SK-N-SH (cell line): ENCODE measurements at regions not wholly inside any gene's neighbourhood (a gene's known extent, or its start where the extent isn't known, plus 50 kb on each side); places are given as distances from the start of the nearest gene placed in this dataset.
A peak's percentile ranks its signal among the peaks of the same experiment; 100 is the strongest.

ENCODE experiments used
- CTCF ChIA-PET: fragments of 300-600, 350-600 bp; formaldehyde crosslinking; extraction: SDS; loops from one replicate; lab custom pipeline; 2021; lab: Yijun Ruan, JAX
- POLR2A ChIA-PET: fragments of 350-600 bp; sonication (Branson Sonifier 250); formaldehyde crosslinking; extraction: SDS; loops from one replicate; lab custom pipeline; 2020; ENCODE audit warnings: antibody characterized with exemption, inconsistent platforms; lab: Yijun Ruan, JAX
- DNase-seq: peaks from one replicate; pipeline ENCODE4 v3.0.0; 2012
- H2AFZ ChIP-seq: fragments of 200-600 bp; sonication (generic); 2 replicates; pipeline ENCODE4 v1.8.1; 2016; ENCODE audit warnings: antibody characterized with exemption, mild to moderate bottlenecking, low read depth
- H3F3A ChIP-seq: fragments of 200-600 bp; sonication (generic); replicated peaks from 2 replicates; pipeline ENCODE3; 2016; ENCODE audit warnings: antibody characterized with exemption, mild to moderate bottlenecking; ENCODE audit not compliant: insufficient read depth
- H3K27ac ChIP-seq, 2 experiments: fragments of 200-500 bp in 1 of 2; fragments of 200-600 bp in 1 of 2; sonication (Bioruptor generic) in 1 of 2; sonication (generic), shearing (Covaris generic) in 1 of 2; 2 replicates each; pipeline versions ENCODE4 v1.5.1 to v1.6.1; 2014 to 2016; ENCODE audit warnings: low read depth in 2 of 2, inconsistent platforms in 1 of 2, low read length in 1 of 2, mild to moderate bottlenecking in 1 of 2, mixed read lengths in 1 of 2
- H3K27me3 ChIP-seq: fragments of 200-600 bp; sonication (generic), shearing (Covaris generic); 2 replicates; pipeline ENCODE4 v1.6.1; 2016; ENCODE audit warnings: mixed run types; ENCODE audit not compliant: insufficient read depth
- H3K36me3 ChIP-seq, 2 experiments: fragments of 200-500 bp in 1 of 2; fragments of 200-600 bp in 1 of 2; sonication (Bioruptor generic) in 1 of 2; sonication (generic) in 1 of 2; replicated peaks in 1 of 2; 2 replicates each; pipeline versions ENCODE3 to v1.5.1; 2014 to 2016; ENCODE audit warnings: low read length in 1 of 2, mild to moderate bottlenecking in 1 of 2; ENCODE audit not compliant: insufficient read depth in 2 of 2, control insufficient read depth in 1 of 2
- H3K4me1 ChIP-seq, 2 experiments: fragments of 200-500 bp in 1 of 2; fragments of 200-600 bp in 1 of 2; sonication (Bioruptor generic) in 1 of 2; sonication (generic), shearing (Covaris generic) in 1 of 2; 2 replicates each; pipeline versions ENCODE4 v1.5.1 to v1.6.1; 2014 to 2016; ENCODE audit warnings: low read depth in 1 of 2, low read length in 1 of 2, mixed run types in 1 of 2; ENCODE audit not compliant: insufficient read depth in 2 of 2, control insufficient read depth in 1 of 2
- H3K4me2 ChIP-seq: fragments of 200-600 bp; sonication (generic), shearing (Covaris generic); 2 replicates; pipeline ENCODE4 v1.6.1; 2017; ENCODE audit warnings: mixed run types
- H3K4me3 ChIP-seq, 2 experiments: fragments of 200-500 bp in 1 of 2; fragments of 200-600 bp in 1 of 2; sonication (Bioruptor generic) in 1 of 2; sonication (generic), shearing (Covaris generic) in 1 of 2; 2 replicates each; pipeline versions ENCODE4 v1.5.1 to v1.8.1; 2014 to 2016; ENCODE audit warnings: low read depth in 2 of 2, inconsistent platforms in 1 of 2, low read length in 1 of 2, mild to moderate bottlenecking in 1 of 2, mixed read lengths in 1 of 2, moderate library complexity in 1 of 2
- H3K79me2 ChIP-seq: fragments of 200-600 bp; sonication (generic); 2 replicates; pipeline ENCODE4 v1.8.1; 2017; ENCODE audit warnings: mild to moderate bottlenecking; ENCODE audit not compliant: insufficient read depth
- H3K9ac ChIP-seq: fragments of 200-600 bp; sonication (generic); 2 replicates; pipeline ENCODE4 v1.6.1; 2017; ENCODE audit warnings: mixed run types
- H3K9me2 ChIP-seq: fragments of 200-600 bp; sonication (generic); 2 replicates; pipeline ENCODE4 v1.6.1; 2017; ENCODE audit warnings: mixed run types
- H3K9me3 ChIP-seq: fragments of 200-600 bp; sonication (generic); 2 replicates; pipeline ENCODE4 v1.6.1; 2017; ENCODE audit warnings: mixed run types, mild to moderate bottlenecking, moderate library complexity
- H4K20me1 ChIP-seq: fragments of 200-600 bp; sonication (generic); 2 replicates; pipeline ENCODE4 v1.6.1; 2017; ENCODE audit warnings: mild to moderate bottlenecking, mixed run types; ENCODE audit not compliant: insufficient read depth
- CHD2 ChIP-seq: fragments of 150-350 bp; IDR thresholded peaks from 2 replicates; pipeline ENCODE4 v1.6.1; 2018; ENCODE audit warnings: low read length; ENCODE audit not compliant: partially characterized antibody
- FOXM1 ChIP-seq: IDR thresholded peaks from 2 replicates; pipeline ENCODE4 v1.4.0; 2012; ENCODE audit warnings: low read depth, mild to moderate bottlenecking
- GABPA ChIP-seq: IDR thresholded peaks from 2 replicates; pipeline ENCODE4 v1.4.0; 2012; ENCODE audit warnings: low read depth, mild to moderate bottlenecking
- IRF3 ChIP-seq: fragments of 150-350 bp; IDR thresholded peaks from 2 replicates; pipeline ENCODE4 v1.6.1; 2016; ENCODE audit warnings: mild to moderate bottlenecking, low read depth, low read length
- JUND ChIP-seq: IDR thresholded peaks from 2 replicates; pipeline ENCODE4 v1.4.0; 2012
- MEF2A ChIP-seq: IDR thresholded peaks from 2 replicates; pipeline ENCODE4 v1.4.0; 2012; ENCODE audit warnings: low read depth, borderline replicate concordance
- NFIC ChIP-seq: IDR thresholded peaks from 2 replicates; pipeline ENCODE4 v1.4.0; 2012; ENCODE audit warnings: borderline replicate concordance
- PBX3 ChIP-seq: IDR thresholded peaks from 2 replicates; pipeline ENCODE4; 2012
- POLR2AphosphoS5 ChIP-seq: IDR thresholded peaks from 2 replicates; pipeline ENCODE4 v1.6.1; 2012; ENCODE audit warnings: low read depth, low read length
- RCOR1 ChIP-seq: fragments of 150-350 bp; IDR thresholded peaks from 2 replicates; pipeline ENCODE4 v1.6.1; 2017; ENCODE audit warnings: antibody characterized with exemption, low read length
- SMC3 ChIP-seq: IDR thresholded peaks from 2 replicates; pipeline ENCODE4 v1.6.1; 2012; ENCODE audit warnings: low read depth, low read length, improper control_type of control experiment
- TAF1 ChIP-seq: IDR thresholded peaks from 2 replicates; pipeline ENCODE4 v1.6.1; 2012; ENCODE audit warnings: low read depth, mild to moderate bottlenecking, low read length, moderate library complexity, borderline replicate concordance
- TEAD4 ChIP-seq: IDR thresholded peaks from 2 replicates; pipeline ENCODE4 v1.4.0; 2012; ENCODE audit warnings: mild to moderate bottlenecking, borderline replicate concordance; ENCODE audit not compliant: insufficient read depth
- YY1 ChIP-seq: IDR thresholded peaks from 2 replicates; pipeline ENCODE4 v1.4.0; 2012; ENCODE audit warnings: low read depth, mild to moderate bottlenecking
- WGBS: methylation state at CpG from one replicate; pipeline ENCODE4 v1.1.6; 2017; ENCODE audit warnings: low lambda C conversion rate; 5-methylcytosine and 5-hydroxymethylcytosine counted together
- TF ChIP-seq, protein P1 (sequence below): fragments of 200-600 bp; sonication (generic); IDR thresholded peaks from 2 replicates; pipeline ENCODE4 v1.6.1; 2017; ENCODE audit warnings: antibody characterized with exemption, mild to moderate bottlenecking, moderate library complexity
- TF ChIP-seq, protein P2 (sequence below): IDR thresholded peaks from 2 replicates; pipeline ENCODE4 v1.4.0; 2012; ENCODE audit warnings: low read depth
- TF ChIP-seq, protein P3 (sequence below): fragments of 150-350 bp; IDR thresholded peaks from 2 replicates; pipeline ENCODE4 v1.6.1; 2017; ENCODE audit warnings: antibody characterized with exemption, low read length, low read depth, borderline replicate concordance

GRCh38 chr4:132592340-132592739 is 556.8 kb upstream of the PCDH10 start:
- TF ChIP-seq IRF3, result no peak
- TF ChIP-seq, protein P1, sequence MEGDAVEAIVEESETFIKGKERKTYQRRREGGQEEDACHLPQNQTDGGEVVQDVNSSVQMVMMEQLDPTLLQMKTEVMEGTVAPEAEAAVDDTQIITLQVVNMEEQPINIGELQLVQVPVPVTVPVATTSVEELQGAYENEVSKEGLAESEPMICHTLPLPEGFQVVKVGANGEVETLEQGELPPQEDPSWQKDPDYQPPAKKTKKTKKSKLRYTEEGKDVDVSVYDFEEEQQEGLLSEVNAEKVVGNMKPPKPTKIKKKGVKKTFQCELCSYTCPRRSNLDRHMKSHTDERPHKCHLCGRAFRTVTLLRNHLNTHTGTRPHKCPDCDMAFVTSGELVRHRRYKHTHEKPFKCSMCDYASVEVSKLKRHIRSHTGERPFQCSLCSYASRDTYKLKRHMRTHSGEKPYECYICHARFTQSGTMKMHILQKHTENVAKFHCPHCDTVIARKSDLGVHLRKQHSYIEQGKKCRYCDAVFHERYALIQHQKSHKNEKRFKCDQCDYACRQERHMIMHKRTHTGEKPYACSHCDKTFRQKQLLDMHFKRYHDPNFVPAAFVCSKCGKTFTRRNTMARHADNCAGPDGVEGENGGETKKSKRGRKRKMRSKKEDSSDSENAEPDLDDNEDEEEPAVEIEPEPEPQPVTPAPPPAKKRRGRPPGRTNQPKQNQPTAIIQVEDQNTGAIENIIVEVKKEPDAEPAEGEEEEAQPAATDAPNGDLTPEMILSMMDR, result 0 out of 2 replicates have a peak, but pooled peaks have one; percentile 20
- WGBS, result 5% methylated on average over 13 of the region's 13 CpGs
- POLR2A ChIA-PET, result no interaction called here
- no peak overlapping the region; the same call in 1 of the 2 replicates for H3K4me2 ChIP-seq
- H3K4me3 ChIP-seq, result no peak overlapping the region
- H3F3A ChIP-seq, result no peaks in the 10 kb centered on the region
- no peaks in the 10 kb centered on the region for H3K4me1 ChIP-seq
- H3K27ac ChIP-seq, result no peak overlapping the region
- H3K9me3 ChIP-seq, result no peaks in the 10 kb centered on the region
- DNase-seq, result peak; percentile 2
- H2AFZ ChIP-seq, result no peak overlapping the region
- no peak overlapping the region for H3K9ac ChIP-seq
- CTCF ChIA-PET, result interaction anchor here (1.4 kb wide), 1 partner anchor 21 kb away, joined by 3 read pairs; no protein-coding TSS in a partner anchor
- H4K20me1 ChIP-seq, result no peaks in the 10 kb centered on the region
- no peaks in the 10 kb centered on the region for H3K36me3 ChIP-seq
- no peaks in the 10 kb centered on the region for H3K79me2 ChIP-seq
- H3K9me2 ChIP-seq, result no peaks in the 10 kb centered on the region
- H3K27me3 ChIP-seq, result no peaks in the 10 kb centered on the region

DNA sequence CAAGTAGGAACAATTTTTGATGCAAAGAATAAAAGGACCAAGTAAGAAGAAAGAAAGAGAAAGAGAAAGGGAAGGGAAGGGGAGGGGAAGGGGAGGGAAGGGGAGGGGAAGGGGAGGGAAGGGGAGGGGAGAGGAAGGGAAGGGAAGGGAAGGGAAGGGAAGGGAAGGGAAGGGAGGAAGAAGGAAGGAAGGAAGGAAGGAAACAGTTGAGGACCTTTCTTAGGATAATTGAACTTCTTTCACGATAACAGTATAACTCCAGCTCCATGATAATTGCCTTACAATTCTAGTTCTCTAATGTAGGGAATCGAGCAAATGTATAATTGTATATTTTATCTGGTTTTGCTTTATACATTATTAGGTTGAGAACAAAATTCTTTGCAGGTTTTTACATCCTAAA is 556.2 kb upstream of the PCDH10 start:
- Histone ChIP-seq H3K4me3 (no peak overlapping the region), H3K36me3 (no peaks in the 10 kb centered on the region), H3F3A (no peaks in the 10 kb centered on the region), H3K27me3 (no peaks in the 10 kb centered on the region), H3K4me1 (no peaks in the 10 kb centered on the region), H4K20me1 (no peaks in the 10 kb centered on the region), H3K79me2 (no peaks in the 10 kb centered on the region), H3K9ac (no peak overlapping the region), H2AFZ (no peak overlapping the region), H3K27ac (no peak overlapping the region), H3K9me3 (no peaks in the 10 kb centered on the region), H3K9me2 (no peaks in the 10 kb centered on the region), H3K4me2 (no peak overlapping the region; the same call in 1 of the 2 replicates)
- ChIA-PET POLR2A (no interaction called here), CTCF (interaction anchor here (1.4 kb wide), 1 partner anchor 21 kb away, joined by 3 read pairs; no protein-coding TSS in a partner anchor)
- DNase-seq, result no peak
- no peak for TF ChIP-seq POLR2AphosphoS5
- TF ChIP-seq TEAD4, result no peak
- no peak for TF ChIP-seq NFIC
- TF ChIP-seq, protein P2, sequence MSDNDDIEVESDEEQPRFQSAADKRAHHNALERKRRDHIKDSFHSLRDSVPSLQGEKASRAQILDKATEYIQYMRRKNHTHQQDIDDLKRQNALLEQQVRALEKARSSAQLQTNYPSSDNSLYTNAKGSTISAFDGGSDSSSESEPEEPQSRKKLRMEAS, result no peak
- TF ChIP-seq SMC3, result no peak
- TF ChIP-seq, protein P3, sequence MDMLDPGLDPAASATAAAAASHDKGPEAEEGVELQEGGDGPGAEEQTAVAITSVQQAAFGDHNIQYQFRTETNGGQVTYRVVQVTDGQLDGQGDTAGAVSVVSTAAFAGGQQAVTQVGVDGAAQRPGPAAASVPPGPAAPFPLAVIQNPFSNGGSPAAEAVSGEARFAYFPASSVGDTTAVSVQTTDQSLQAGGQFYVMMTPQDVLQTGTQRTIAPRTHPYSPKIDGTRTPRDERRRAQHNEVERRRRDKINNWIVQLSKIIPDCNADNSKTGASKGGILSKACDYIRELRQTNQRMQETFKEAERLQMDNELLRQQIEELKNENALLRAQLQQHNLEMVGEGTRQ, result no peak
- TF ChIP-seq IRF3, result no peak
- no peak for TF ChIP-seq JUND
- no peak for TF ChIP-seq FOXM1
- no peak for TF ChIP-seq CHD2
- TF ChIP-seq RCOR1, result no peak
- no peak for TF ChIP-seq MEF2A
- no peak for TF ChIP-seq PBX3
- TF ChIP-seq GABPA, result no peak
- no peak for TF ChIP-seq YY1
- TF ChIP-seq TAF1, result no peak
- 3% methylated on average over 2 of the region's 2 CpGs for WGBS
